HL-60 (cell line): ENCODE measurements at regions not wholly inside any gene's neighbourhood (a gene's known extent, or its start where the extent isn't known, plus 50 kb on each side); places are given as distances from the start of the nearest gene placed in this dataset.

Experiments
- SPI1 ChIP-seq: IDR thresholded peaks from 2 replicates; pipeline ENCODE4 v1.6.1; 2012; ENCODE audit warnings: low read depth, mild to moderate bottlenecking, borderline replicate concordance
- TF ChIP-seq, protein P1 (sequence below): IDR thresholded peaks from one replicate; pipeline ENCODE4 v1.5.1; 2011; ENCODE audit warnings: low read length, control low read depth, inconsistent platforms; ENCODE audit not compliant: insufficient read depth
- TF ChIP-seq, protein P2 (sequence below): IDR thresholded peaks from 2 replicates; pipeline ENCODE4 v1.6.1; 2012; ENCODE audit warnings: low read depth; ENCODE audit not compliant: insufficient replicate concordance

DNA sequence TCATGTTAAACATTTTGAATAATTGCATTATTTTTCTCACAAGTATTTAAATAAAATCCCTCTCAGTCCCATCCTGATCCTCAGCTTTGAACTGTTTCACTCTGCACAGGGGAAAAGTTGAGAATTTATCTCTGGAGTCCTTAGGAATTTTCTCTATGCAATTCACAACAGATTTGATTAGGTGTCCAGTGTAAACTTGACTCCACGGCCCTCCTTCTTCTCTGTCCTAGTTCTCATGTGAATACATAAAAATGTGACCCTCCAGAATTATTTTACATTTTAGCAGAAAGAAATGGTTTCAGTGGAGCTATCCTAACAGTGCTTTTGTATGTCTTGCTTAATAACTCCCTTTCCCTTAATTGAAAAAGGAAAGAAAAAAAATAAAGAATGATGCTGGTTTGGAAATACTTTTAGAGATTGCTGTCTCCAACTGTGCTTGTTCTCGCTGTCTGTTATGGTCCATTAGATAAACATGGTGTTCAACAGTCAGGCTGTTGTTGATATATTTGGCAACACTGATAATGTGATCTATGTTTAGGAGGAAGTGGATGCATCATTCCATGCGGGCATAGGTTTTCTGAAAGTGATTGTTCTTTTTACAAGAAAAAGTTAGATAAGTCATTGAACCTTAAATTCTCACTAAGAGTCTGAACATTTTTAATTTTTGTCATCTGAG, 599.4 kb upstream of the CITED2 start:
- TF ChIP-seq, protein P1, sequence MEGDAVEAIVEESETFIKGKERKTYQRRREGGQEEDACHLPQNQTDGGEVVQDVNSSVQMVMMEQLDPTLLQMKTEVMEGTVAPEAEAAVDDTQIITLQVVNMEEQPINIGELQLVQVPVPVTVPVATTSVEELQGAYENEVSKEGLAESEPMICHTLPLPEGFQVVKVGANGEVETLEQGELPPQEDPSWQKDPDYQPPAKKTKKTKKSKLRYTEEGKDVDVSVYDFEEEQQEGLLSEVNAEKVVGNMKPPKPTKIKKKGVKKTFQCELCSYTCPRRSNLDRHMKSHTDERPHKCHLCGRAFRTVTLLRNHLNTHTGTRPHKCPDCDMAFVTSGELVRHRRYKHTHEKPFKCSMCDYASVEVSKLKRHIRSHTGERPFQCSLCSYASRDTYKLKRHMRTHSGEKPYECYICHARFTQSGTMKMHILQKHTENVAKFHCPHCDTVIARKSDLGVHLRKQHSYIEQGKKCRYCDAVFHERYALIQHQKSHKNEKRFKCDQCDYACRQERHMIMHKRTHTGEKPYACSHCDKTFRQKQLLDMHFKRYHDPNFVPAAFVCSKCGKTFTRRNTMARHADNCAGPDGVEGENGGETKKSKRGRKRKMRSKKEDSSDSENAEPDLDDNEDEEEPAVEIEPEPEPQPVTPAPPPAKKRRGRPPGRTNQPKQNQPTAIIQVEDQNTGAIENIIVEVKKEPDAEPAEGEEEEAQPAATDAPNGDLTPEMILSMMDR = no peak
- no peak for TF ChIP-seq SPI1
- TF ChIP-seq, protein P2, sequence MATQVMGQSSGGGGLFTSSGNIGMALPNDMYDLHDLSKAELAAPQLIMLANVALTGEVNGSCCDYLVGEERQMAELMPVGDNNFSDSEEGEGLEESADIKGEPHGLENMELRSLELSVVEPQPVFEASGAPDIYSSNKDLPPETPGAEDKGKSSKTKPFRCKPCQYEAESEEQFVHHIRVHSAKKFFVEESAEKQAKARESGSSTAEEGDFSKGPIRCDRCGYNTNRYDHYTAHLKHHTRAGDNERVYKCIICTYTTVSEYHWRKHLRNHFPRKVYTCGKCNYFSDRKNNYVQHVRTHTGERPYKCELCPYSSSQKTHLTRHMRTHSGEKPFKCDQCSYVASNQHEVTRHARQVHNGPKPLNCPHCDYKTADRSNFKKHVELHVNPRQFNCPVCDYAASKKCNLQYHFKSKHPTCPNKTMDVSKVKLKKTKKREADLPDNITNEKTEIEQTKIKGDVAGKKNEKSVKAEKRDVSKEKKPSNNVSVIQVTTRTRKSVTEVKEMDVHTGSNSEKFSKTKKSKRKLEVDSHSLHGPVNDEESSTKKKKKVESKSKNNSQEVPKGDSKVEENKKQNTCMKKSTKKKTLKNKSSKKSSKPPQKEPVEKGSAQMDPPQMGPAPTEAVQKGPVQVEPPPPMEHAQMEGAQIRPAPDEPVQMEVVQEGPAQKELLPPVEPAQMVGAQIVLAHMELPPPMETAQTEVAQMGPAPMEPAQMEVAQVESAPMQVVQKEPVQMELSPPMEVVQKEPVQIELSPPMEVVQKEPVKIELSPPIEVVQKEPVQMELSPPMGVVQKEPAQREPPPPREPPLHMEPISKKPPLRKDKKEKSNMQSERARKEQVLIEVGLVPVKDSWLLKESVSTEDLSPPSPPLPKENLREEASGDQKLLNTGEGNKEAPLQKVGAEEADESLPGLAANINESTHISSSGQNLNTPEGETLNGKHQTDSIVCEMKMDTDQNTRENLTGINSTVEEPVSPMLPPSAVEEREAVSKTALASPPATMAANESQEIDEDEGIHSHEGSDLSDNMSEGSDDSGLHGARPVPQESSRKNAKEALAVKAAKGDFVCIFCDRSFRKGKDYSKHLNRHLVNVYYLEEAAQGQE = no peak
